Activated T-cell treated with anti-CD3 and anti-CD28 coated beads for 1 hour (primary cell): ENCODE measurements at regions not wholly inside any gene's neighbourhood (a gene's known extent, or its start where the extent isn't known, plus 50 kb on each side); places are given as distances from the start of the nearest gene placed in this dataset.
"Not testable (repeated sequence)": the region's sequence is repeated elsewhere in the genome, so short reads cannot be mapped to it uniquely, and the experiment has no call there.

Experiments
- DNase-seq: peaks from one replicate; pipeline ENCODE4 v3.0.0-alpha.2; 2020; ENCODE audit warnings: low read depth

- DNase-seq: no peak
Observed at GRCh38 chr9:117938896-117939295, 234.7 kb downstream of the TLR4 start.

- DNase-seq: not testable (repeated sequence)
Observed at GRCh38 chr9:117944750-117945149, 240.5 kb downstream of the TLR4 start.

- DNase-seq: no peak
Observed at GRCh38 chr9:117945286-117945685, 241.1 kb downstream of the TLR4 start.

- no peak for DNase-seq
Observed at GRCh38 chr9:117951127-117951526, 246.9 kb downstream of the TLR4 start.

GRCh38 chr9:117952581-117952980 is 248.4 kb downstream of the TLR4 start:
- no peak for DNase-seq

- DNase-seq: no peak
Observed at GRCh38 chr9:117957267-117957666, 253.1 kb downstream of the TLR4 start.

GRCh38 chr9:117958726-117959125 is 254.5 kb downstream of the TLR4 start:
- DNase-seq: no peak

GRCh38 chr9:117963493-117964090 is 259.4 kb downstream of the TLR4 start:
- no peak for DNase-seq

- DNase-seq: no peak
Observed at GRCh38 chr9:117970276-117971050, 266.3 kb downstream of the TLR4 start.

- DNase-seq: no peak
Observed at GRCh38 chr9:117974108-117974507, 269.9 kb downstream of the TLR4 start.

GRCh38 chr9:117979914-117980313 is 275.7 kb downstream of the TLR4 start:
- DNase-seq: no peak

- DNase-seq: no peak
Observed at GRCh38 chr9:117987945-117988344, 283.7 kb downstream of the TLR4 start.

GRCh38 chr9:117992006-117992405 is 287.8 kb downstream of the TLR4 start:
- no peak for DNase-seq

GRCh38 chr9:118000581-118000980 is 296.4 kb downstream of the TLR4 start:
- no peak for DNase-seq

GRCh38 chr9:118003240-118003639 is 299.0 kb downstream of the TLR4 start:
- no peak for DNase-seq

- DNase-seq: no peak
Observed at GRCh38 chr9:118008246-118008645, 304.0 kb downstream of the TLR4 start.

GRCh38 chr9:118009614-118010013 is 305.4 kb downstream of the TLR4 start:
- no peak for DNase-seq

GRCh38 chr9:118017607-118018122 is 313.5 kb downstream of the TLR4 start:
- DNase-seq: no peak

GRCh38 chr9:118023644-118024043 is 319.4 kb downstream of the TLR4 start:
- no peak for DNase-seq

GRCh38 chr9:118028225-118028624 is 324.0 kb downstream of the TLR4 start:
- no peak for DNase-seq

- DNase-seq: no peak
Observed at GRCh38 chr9:118029425-118029824, 325.2 kb downstream of the TLR4 start.

GRCh38 chr9:118034701-118035100 is 330.5 kb downstream of the TLR4 start:
- no peak for DNase-seq

GRCh38 chr9:118038713-118039112 is 334.5 kb downstream of the TLR4 start:
- no peak for DNase-seq

- no peak for DNase-seq
Observed at GRCh38 chr9:118058227-118058626, 354.0 kb downstream of the TLR4 start.
